ENCODE measurements at regions not wholly inside any gene's neighbourhood (a gene's known extent, or its start where the extent isn't known, plus 50 kb on each side); places are given as distances from the start of the nearest gene placed in this dataset.

GRCh38 chr2:128625963-128626759, 307.5 kb upstream of the HS6ST1 start:
- H3K9me3 Mint-ChIP-seq (ENCODE audit: unreplicated experiment), result peaks cover 14% of the 10 kb centered on the region
- no peaks in the 10 kb centered on the region for H3K36me3 Mint-ChIP-seq (ENCODE audit: unreplicated experiment)

GRCh38 chr2:128626760-128627511, 308.3 kb upstream of the HS6ST1 start:
- H3K27me3 Mint-ChIP-seq (ENCODE audit: unreplicated experiment), result peaks cover 15% of the 10 kb centered on the region
- DNase-seq, result peak; percentile 64
- no peak for TF ChIP-seq CTCF (IDR thresholded peaks at IDR 0.05; ENCODE audit: partially characterized antibody, unreplicated experiment)
- peaks cover 16% of the 10 kb centered on the region for H3K9me3 Mint-ChIP-seq (ENCODE audit: unreplicated experiment)
- H3K4me3 Mint-ChIP-seq (ENCODE audit: unreplicated experiment), result peak overlapping the region; percentile 50
- H3K27ac Mint-ChIP-seq (ENCODE audit: unreplicated experiment), result peak overlapping the region; percentile 79
- no peaks in the 10 kb centered on the region for H3K36me3 Mint-ChIP-seq (ENCODE audit: unreplicated experiment)
- H3K4me1 Mint-ChIP-seq (ENCODE audit: low read depth, unreplicated experiment), result peaks cover 46% of the 10 kb centered on the region

More at GRCh38 chr2:128625963-128626759, 307.5 kb upstream of the HS6ST1 start:
- H3K4me1 Mint-ChIP-seq (ENCODE audit: low read depth, unreplicated experiment), result peaks cover 44% of the 10 kb centered on the region
- no peak for TF ChIP-seq CTCF (IDR thresholded peaks at IDR 0.05; ENCODE audit: partially characterized antibody, unreplicated experiment)
- H3K27me3 Mint-ChIP-seq (ENCODE audit: unreplicated experiment), result peaks cover 15% of the 10 kb centered on the region
- DNase-seq, result peak; percentile 27
- no peak overlapping the region for H3K4me3 Mint-ChIP-seq (ENCODE audit: unreplicated experiment)
- peak overlapping the region; percentile 79 for H3K27ac Mint-ChIP-seq (ENCODE audit: unreplicated experiment)

GRCh38 chr2:128628206-128628605, 309.5 kb upstream of the HS6ST1 start:
- H3K27me3 Mint-ChIP-seq (ENCODE audit: unreplicated experiment), result peaks cover 14% of the 10 kb centered on the region
- TF ChIP-seq CTCF (IDR thresholded peaks at IDR 0.05; ENCODE audit: partially characterized antibody, unreplicated experiment), result no peak
- H3K4me3 Mint-ChIP-seq (ENCODE audit: unreplicated experiment), result no peak overlapping the region
- DNase-seq, result peak; percentile 11
- peak overlapping the region; percentile 79 for H3K27ac Mint-ChIP-seq (ENCODE audit: unreplicated experiment)
- H3K36me3 Mint-ChIP-seq (ENCODE audit: unreplicated experiment), result no peaks in the 10 kb centered on the region
- H3K9me3 Mint-ChIP-seq (ENCODE audit: unreplicated experiment), result peaks cover 16% of the 10 kb centered on the region
- peaks cover 56% of the 10 kb centered on the region for H3K4me1 Mint-ChIP-seq (ENCODE audit: low read depth, unreplicated experiment)

DNA sequence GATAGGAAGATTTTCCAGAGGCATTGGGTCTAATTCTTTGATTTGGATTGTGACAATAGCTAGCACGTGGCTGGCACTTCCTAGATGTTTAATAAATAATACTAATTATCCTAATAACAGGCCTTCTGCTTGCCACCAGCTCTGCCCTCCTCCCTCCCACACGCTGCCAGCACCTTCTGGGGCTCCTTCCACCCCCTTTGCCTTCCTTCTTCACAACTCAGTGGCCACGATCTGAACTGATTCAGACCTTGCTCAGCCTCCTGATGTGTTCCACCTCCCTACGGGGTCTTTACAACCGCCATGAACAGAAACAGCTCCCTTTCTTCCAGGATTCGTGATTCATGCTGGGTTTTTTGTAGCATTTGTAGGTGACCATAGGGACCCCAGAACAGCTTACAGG, 310.3 kb upstream of the HS6ST1 start:
- no peak for TF ChIP-seq CTCF (IDR thresholded peaks at IDR 0.05; ENCODE audit: partially characterized antibody, unreplicated experiment)
- H3K4me1 Mint-ChIP-seq (ENCODE audit: low read depth, unreplicated experiment), result peaks cover 58% of the 10 kb centered on the region
- H3K9me3 Mint-ChIP-seq (ENCODE audit: unreplicated experiment), result peaks cover 16% of the 10 kb centered on the region
- no peak for DNase-seq
- H3K4me3 Mint-ChIP-seq (ENCODE audit: unreplicated experiment), result no peak overlapping the region
- no peak overlapping the region for H3K27ac Mint-ChIP-seq (ENCODE audit: unreplicated experiment)
- peaks cover 14% of the 10 kb centered on the region for H3K27me3 Mint-ChIP-seq (ENCODE audit: unreplicated experiment)
- H3K36me3 Mint-ChIP-seq (ENCODE audit: unreplicated experiment), result no peaks in the 10 kb centered on the region

Measured in glutamatergic neuron (in vitro differentiated cells).